Suprapubic skin (tissue), 4 donors: ENCODE measurements at regions not wholly inside any gene's neighbourhood (a gene's known extent, or its start where the extent isn't known, plus 50 kb on each side); places are given as distances from the start of the nearest gene placed in this dataset.

Experiments
- DNase-seq, 2 donors: peaks; one replicate each; pipeline ENCODE4 v3.0.0-alpha.2; 2019; ENCODE audit warnings: low spot score in 2 of 2
- H3K27ac ChIP-seq: fragments of 200-600 bp; sonication (generic); one replicate; pipeline ENCODE4 v1.5.1; 2019
- H3K27me3 ChIP-seq: fragments of 200-600 bp; sonication (generic); one replicate; pipeline ENCODE4 v1.5.1; 2019
- H3K36me3 ChIP-seq: fragments of 200-600 bp; sonication (generic); one replicate; pipeline ENCODE4 v1.5.1; 2019
- H3K4me1 ChIP-seq: fragments of 200-600 bp; sonication (generic); one replicate; pipeline ENCODE4 v1.5.1; 2019
- H3K4me3 ChIP-seq: fragments of 200-600 bp; sonication (generic); one replicate; pipeline ENCODE4 v1.5.1; 2019; ENCODE audit warnings: mild to moderate bottlenecking
- H3K9me3 ChIP-seq: fragments of 200-600 bp; sonication (generic); one replicate; pipeline ENCODE4 v1.5.1; 2019
- EP300 ChIP-seq: sonication (generic); formaldehyde crosslinking; IDR thresholded peaks from one replicate; pipeline ENCODE4 v1.6.1; 2017; ENCODE audit warnings: antibody characterized with exemption
- POLR2A ChIP-seq, 2 donors: fragments of 450-650 bp; IDR thresholded peaks; one replicate each; pipeline ENCODE4 v1.6.1; 2017; ENCODE audit warnings: antibody characterized with exemption in 2 of 2, mild to moderate bottlenecking in 2 of 2, moderate library complexity in 2 of 2
- POLR2AphosphoS5 ChIP-seq, 3 donors: sonication (generic); formaldehyde crosslinking; IDR thresholded peaks; one replicate each; pipeline ENCODE4 v1.6.1; 2017; ENCODE audit warnings: antibody characterized with exemption in 3 of 3
- WGBS: methylation state at CpG from one replicate; pipeline ENCODE4 v1.1.5; 2018; 5-methylcytosine and 5-hydroxymethylcytosine counted together
- TF ChIP-seq, protein P1 (sequence below), 2 donors: fragments of 200-600 bp in 1 of 2; fragments of 450-650 bp in 1 of 2; sonication (generic) in 1 of 2; IDR thresholded peaks; one replicate each; pipeline ENCODE4 v1.5.1; 2016 to 2019; ENCODE audit warnings: antibody characterized with exemption in 2 of 2, mild to moderate bottlenecking in 1 of 2, moderate library complexity in 1 of 2

DNA sequence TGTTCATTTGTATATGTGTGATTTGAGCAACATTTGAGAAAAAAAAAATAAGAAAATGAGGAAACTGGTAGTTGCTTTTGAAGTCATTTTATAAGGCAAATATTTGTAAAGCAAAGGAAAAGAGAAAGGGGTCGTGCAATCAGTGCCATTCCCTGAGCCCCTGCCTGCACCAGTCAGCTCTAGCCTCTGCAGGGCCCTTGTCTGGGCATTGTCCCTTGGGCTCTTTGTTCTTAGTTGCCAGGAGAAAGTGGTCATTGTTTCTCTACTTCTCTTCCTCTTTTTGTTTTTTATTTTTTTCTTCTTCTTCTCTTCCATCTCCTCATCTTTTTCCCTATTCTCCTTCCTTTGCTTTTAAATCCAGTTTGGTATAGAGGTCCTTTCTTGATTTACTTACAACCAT, 175.3 kb upstream of the CREB1 start:
- no peaks in the 10 kb centered on the region for H3K4me1 ChIP-seq
- no peaks in the 10 kb centered on the region for H3K36me3 ChIP-seq
- TF ChIP-seq POLR2A (IDR thresholded peaks at IDR 0.05): no peak
- TF ChIP-seq, protein P1, sequence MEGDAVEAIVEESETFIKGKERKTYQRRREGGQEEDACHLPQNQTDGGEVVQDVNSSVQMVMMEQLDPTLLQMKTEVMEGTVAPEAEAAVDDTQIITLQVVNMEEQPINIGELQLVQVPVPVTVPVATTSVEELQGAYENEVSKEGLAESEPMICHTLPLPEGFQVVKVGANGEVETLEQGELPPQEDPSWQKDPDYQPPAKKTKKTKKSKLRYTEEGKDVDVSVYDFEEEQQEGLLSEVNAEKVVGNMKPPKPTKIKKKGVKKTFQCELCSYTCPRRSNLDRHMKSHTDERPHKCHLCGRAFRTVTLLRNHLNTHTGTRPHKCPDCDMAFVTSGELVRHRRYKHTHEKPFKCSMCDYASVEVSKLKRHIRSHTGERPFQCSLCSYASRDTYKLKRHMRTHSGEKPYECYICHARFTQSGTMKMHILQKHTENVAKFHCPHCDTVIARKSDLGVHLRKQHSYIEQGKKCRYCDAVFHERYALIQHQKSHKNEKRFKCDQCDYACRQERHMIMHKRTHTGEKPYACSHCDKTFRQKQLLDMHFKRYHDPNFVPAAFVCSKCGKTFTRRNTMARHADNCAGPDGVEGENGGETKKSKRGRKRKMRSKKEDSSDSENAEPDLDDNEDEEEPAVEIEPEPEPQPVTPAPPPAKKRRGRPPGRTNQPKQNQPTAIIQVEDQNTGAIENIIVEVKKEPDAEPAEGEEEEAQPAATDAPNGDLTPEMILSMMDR (IDR thresholded peaks at IDR 0.05): no peak
- TF ChIP-seq POLR2AphosphoS5 (IDR thresholded peaks at IDR 0.05): no peak
- TF ChIP-seq EP300: no peak
- no peaks in the 10 kb centered on the region for H3K9me3 ChIP-seq
- DNase-seq: no peak
- H3K27me3 ChIP-seq: no peaks in the 10 kb centered on the region
- no peak overlapping the region for H3K4me3 ChIP-seq
- H3K27ac ChIP-seq: no peak overlapping the region
- 85% methylated on average over 1 of the region's 1 CpG for WGBS

- H3K9me3 ChIP-seq: no peaks in the 10 kb centered on the region
- H3K27me3 ChIP-seq: no peaks in the 10 kb centered on the region
- no peak overlapping the region for H3K4me3 ChIP-seq
- H3K36me3 ChIP-seq: no peaks in the 10 kb centered on the region
- DNase-seq: no peak
- no peaks in the 10 kb centered on the region for H3K4me1 ChIP-seq
- TF ChIP-seq EP300 (no peak), POLR2A (IDR thresholded peaks at IDR 0.05) (no peak), POLR2AphosphoS5 (IDR thresholded peaks at IDR 0.05) (no peak)
- TF ChIP-seq, protein P1 (IDR thresholded peaks at IDR 0.05): no peak
- no peak overlapping the region for H3K27ac ChIP-seq
- WGBS: 64% methylated on average over 1 of the region's 1 CpG
Measured at GRCh38 chr2:207356567-207356966, 173.2 kb upstream of the CREB1 start.

- WGBS: 43% methylated on average over 2 of the region's 2 CpGs
- Histone ChIP-seq H3K4me3 (no peak overlapping the region), H3K27me3 (no peaks in the 10 kb centered on the region), H3K36me3 (no peaks in the 10 kb centered on the region), H3K9me3 (no peaks in the 10 kb centered on the region), H3K27ac (no peak overlapping the region), H3K4me1 (no peaks in the 10 kb centered on the region)
- TF ChIP-seq, protein P1 (IDR thresholded peaks at IDR 0.05): no peak
- TF ChIP-seq POLR2AphosphoS5 (IDR thresholded peaks at IDR 0.05): no peak
- TF ChIP-seq EP300: no peak
- TF ChIP-seq POLR2A (IDR thresholded peaks at IDR 0.05): no peak
- no peak for DNase-seq
Measured at GRCh38 chr2:207357216-207357615, 172.5 kb upstream of the CREB1 start.

GRCh38 chr2:207362716-207363115, 167.0 kb upstream of the CREB1 start:
- no peak for DNase-seq
- no peaks in the 10 kb centered on the region for H3K36me3 ChIP-seq
- H3K27ac ChIP-seq: no peak overlapping the region
- WGBS: 72% methylated on average over 2 of the region's 2 CpGs
- no peaks in the 10 kb centered on the region for H3K27me3 ChIP-seq
- H3K4me3 ChIP-seq: no peak overlapping the region
- H3K9me3 ChIP-seq: no peaks in the 10 kb centered on the region
- H3K4me1 ChIP-seq: no peaks in the 10 kb centered on the region
- no peak for TF ChIP-seq POLR2AphosphoS5 (IDR thresholded peaks at IDR 0.05)
- TF ChIP-seq, protein P1 (IDR thresholded peaks at IDR 0.05): no peak
- no peak for TF ChIP-seq POLR2A (IDR thresholded peaks at IDR 0.05)
- no peak for TF ChIP-seq EP300

GRCh38 chr2:207363761-207364290, 165.9 kb upstream of the CREB1 start:
- TF ChIP-seq EP300: no peak
- TF ChIP-seq POLR2AphosphoS5 (IDR thresholded peaks at IDR 0.05): no peak
- no peak for TF ChIP-seq POLR2A (IDR thresholded peaks at IDR 0.05)
- TF ChIP-seq, protein P1 (IDR thresholded peaks at IDR 0.05): no peak
- no peaks in the 10 kb centered on the region for H3K27me3 ChIP-seq
- no peak overlapping the region for H3K4me3 ChIP-seq
- no peaks in the 10 kb centered on the region for H3K4me1 ChIP-seq
- H3K27ac ChIP-seq: no peak overlapping the region
- no peak for DNase-seq
- no peaks in the 10 kb centered on the region for H3K36me3 ChIP-seq
- WGBS: 83% methylated on average over 1 of the region's 1 CpG
- H3K9me3 ChIP-seq: no peaks in the 10 kb centered on the region
